ENCODE measurements at regions not wholly inside any gene's neighbourhood (a gene's known extent, or its start where the extent isn't known, plus 50 kb on each side); places are given as distances from the start of the nearest gene placed in this dataset.

DNA sequence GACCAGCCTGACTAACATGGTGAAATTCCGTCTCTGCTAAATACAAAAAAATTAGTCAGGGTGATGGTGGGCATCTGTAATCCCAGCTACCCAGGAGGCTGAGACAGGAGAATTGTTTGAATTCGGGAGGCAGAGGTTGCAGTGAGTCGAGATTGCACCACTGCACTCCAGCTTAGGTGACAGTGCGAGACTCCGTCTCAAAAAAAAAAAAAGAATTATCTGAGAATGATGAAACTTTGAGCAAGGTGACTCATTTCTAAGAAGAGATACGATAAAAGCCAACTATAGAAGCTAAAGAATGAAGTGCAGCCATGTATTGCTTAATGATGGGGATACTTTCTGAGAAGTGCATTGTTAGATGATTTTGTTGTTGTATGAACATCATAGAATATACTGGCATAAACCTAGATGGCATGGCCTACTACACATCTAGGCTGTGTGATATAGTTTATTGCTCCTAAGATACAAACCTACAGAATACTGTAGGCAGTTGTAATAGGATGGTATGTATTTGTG, 64.7 kb downstream of the SNRPE start:
- H3K4me3 ChIP-seq (ENCODE audit: low read length), result no peak overlapping the region
- 92% methylated on average over 6 of the region's 6 CpGs for WGBS
- DNase-seq (no peak), ATAC-seq (no peak)
- H3K27me3 ChIP-seq (ENCODE audit: control insufficient read depth, insufficient read depth), result no peaks in the 10 kb centered on the region
- intact Hi-C loops (cut with DNase I), result no loop called here
- H3K9me3 ChIP-seq (ENCODE audit: control insufficient read depth, low read length), result no peaks in the 10 kb centered on the region
- H3K27ac ChIP-seq (ENCODE audit: low read length), result no peak overlapping the region
- H3K4me1 ChIP-seq (ENCODE audit: control insufficient read depth, insufficient read depth, low read length), result no peaks in the 10 kb centered on the region

DNA sequence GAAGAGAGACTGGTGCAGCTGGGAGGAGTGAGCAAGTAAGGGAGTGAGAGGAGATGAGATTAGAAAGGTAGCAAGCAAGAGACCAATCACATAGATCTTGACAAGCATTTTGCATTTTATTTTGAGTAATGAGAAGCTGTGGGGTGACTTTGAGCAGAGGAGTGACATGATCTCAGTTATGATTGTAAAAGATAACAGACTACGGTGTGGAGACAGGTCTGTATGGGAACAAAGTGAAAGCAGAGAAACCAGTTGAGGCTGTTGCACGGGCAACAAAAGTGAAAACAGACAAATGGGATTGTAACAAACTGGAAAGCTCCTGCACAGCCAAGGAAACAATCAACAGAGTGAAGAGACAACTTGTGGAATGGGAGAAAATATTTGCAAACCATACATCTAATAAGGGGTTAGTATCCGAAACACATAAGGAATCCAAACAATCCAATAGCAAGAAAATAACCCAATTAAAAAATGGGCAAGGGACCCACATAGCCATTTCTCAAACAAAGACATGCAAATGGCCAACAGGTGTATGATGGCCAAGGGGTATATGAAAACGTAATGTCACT, 68.4 kb downstream of the SNRPE start:
- Histone ChIP-seq H3K9me3 (ENCODE audit: control insufficient read depth, low read length) (no peaks in the 10 kb centered on the region), H3K4me3 (ENCODE audit: low read length) (no peak overlapping the region), H3K27me3 (ENCODE audit: control insufficient read depth, insufficient read depth) (no peaks in the 10 kb centered on the region), H3K27ac (ENCODE audit: low read length) (no peak overlapping the region), H3K4me1 (ENCODE audit: control insufficient read depth, insufficient read depth, low read length) (no peaks in the 10 kb centered on the region)
- 55% methylated on average over 4 of the region's 4 CpGs for WGBS
- intact Hi-C loops (cut with DNase I), result no loop called here
- DNase-seq, result no peak
- ATAC-seq, result no peak

DNA sequence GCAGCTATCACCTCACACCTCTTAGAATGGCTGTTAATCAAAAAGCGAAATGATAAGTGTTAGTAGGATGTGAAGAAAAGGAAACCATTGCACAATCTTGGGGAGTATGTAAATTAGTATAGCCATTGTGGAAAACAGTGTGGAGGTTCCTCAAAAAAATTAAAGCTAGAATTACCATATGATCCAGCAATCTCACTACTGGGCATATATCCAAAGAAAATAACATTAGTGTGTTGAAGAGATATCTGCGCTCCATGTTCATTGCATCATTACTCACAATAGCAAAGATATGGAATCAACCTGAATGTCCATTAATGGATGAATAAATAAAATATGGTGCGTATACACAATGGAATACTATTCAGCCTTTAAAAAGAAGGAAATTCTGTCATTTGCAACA, 68.9 kb downstream of the SNRPE start:
- Histone ChIP-seq H3K9me3 (ENCODE audit: control insufficient read depth, low read length) (no peaks in the 10 kb centered on the region), H3K27ac (ENCODE audit: low read length) (no peak overlapping the region), H3K27me3 (ENCODE audit: control insufficient read depth, insufficient read depth) (no peaks in the 10 kb centered on the region), H3K4me1 (ENCODE audit: control insufficient read depth, insufficient read depth, low read length) (no peaks in the 10 kb centered on the region), H3K4me3 (ENCODE audit: low read length) (no peak overlapping the region)
- WGBS, result 57% methylated on average over 3 of the region's 3 CpGs
- intact Hi-C loops (cut with DNase I), result no loop called here
- DNase-seq (no peak), ATAC-seq (no peak)

DNA sequence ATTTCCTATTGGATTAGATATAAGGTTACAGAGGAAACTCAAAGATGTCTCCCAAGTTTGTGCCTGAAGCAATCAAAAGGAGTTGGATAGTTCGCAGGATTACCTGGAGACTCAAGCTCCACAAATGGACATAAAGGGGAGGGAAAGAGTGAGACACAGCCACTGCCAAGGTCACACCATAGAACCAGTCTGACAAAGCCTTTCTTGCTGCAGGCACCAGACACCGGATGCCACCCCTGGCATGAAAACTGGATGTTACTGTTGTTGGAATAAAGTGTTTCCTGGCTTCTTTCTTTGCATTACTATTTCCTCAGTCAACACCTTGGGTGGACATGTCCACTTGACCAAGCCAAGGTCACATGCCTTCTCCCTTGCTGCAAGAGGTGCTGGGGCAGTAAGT, 70.6 kb downstream of the SNRPE start:
- ATAC-seq (peak in 1 of 2 donors; percentile 21), DNase-seq (no peak)
- no peak overlapping the region for H3K27ac ChIP-seq (ENCODE audit: low read length)
- no peaks in the 10 kb centered on the region for H3K27me3 ChIP-seq (ENCODE audit: control insufficient read depth, insufficient read depth)
- WGBS, result 68% methylated on average over 2 of the region's 2 CpGs
- no peaks in the 10 kb centered on the region for H3K9me3 ChIP-seq (ENCODE audit: control insufficient read depth, low read length)
- H3K4me1 ChIP-seq (ENCODE audit: control insufficient read depth, insufficient read depth, low read length), result no peaks in the 10 kb centered on the region
- no peak overlapping the region for H3K4me3 ChIP-seq (ENCODE audit: low read length)
- intact Hi-C loops (cut with DNase I), result no loop called here

DNA sequence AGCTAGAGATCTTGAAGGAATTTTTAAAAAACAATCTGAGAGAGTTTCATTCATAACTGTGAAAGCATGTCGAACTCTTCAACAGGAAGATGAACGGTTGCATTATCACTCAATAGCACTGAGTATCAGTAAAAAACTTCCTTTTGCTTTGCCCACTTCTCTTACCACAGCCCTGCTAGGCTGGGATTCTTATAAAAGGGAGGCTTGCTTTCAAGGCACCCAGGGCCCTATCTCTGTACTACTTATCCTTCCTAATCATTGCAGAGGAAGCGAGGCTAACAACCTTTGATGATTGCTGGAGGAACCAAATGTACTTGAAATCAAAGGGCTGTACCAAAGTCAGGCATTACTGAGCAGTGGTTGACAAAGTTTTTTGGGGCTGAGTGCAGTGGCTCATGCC, 71.2 kb downstream of the SNRPE start:
- Histone ChIP-seq H3K4me1 (ENCODE audit: control insufficient read depth, insufficient read depth, low read length) (no peaks in the 10 kb centered on the region), H3K4me3 (ENCODE audit: low read length) (no peak overlapping the region), H3K9me3 (ENCODE audit: control insufficient read depth, low read length) (no peaks in the 10 kb centered on the region), H3K27ac (ENCODE audit: low read length) (no peak overlapping the region), H3K27me3 (ENCODE audit: control insufficient read depth, insufficient read depth) (no peaks in the 10 kb centered on the region)
- DNase-seq, result no peak
- intact Hi-C loops (cut with DNase I), result no loop called here
- 41% methylated on average over 3 of the region's 3 CpGs for WGBS
- no peak for ATAC-seq

DNA sequence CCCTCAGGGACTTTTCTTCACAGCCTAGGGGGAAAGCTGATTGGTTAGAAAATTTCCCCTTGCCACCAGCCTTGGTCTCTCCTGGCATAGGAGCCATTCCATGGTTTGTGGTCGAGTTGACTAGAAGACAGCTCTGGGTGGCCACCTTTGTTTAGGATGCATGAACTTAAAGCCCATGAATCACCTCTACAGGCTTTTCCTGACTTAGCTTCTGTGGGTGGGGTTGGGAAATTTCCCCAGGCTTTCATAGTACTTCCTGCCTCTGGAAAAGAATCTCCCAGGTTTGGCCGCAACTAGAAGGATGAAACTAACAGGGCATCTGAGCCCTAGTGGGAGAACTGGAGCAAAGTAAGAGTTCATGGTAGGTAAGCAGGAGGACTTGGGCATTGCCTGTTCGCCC, 72.6 kb downstream of the SNRPE start:
- Histone ChIP-seq H3K4me1 (ENCODE audit: control insufficient read depth, insufficient read depth, low read length) (no peaks in the 10 kb centered on the region), H3K4me3 (ENCODE audit: low read length) (no peak overlapping the region), H3K9me3 (ENCODE audit: control insufficient read depth, low read length) (no peaks in the 10 kb centered on the region), H3K27me3 (ENCODE audit: control insufficient read depth, insufficient read depth) (no peaks in the 10 kb centered on the region), H3K27ac (ENCODE audit: low read length) (no peak overlapping the region)
- no peak for DNase-seq
- 69% methylated on average over 3 of the region's 3 CpGs for WGBS
- intact Hi-C loops (cut with DNase I), result no loop called here
- no peak for ATAC-seq

DNA sequence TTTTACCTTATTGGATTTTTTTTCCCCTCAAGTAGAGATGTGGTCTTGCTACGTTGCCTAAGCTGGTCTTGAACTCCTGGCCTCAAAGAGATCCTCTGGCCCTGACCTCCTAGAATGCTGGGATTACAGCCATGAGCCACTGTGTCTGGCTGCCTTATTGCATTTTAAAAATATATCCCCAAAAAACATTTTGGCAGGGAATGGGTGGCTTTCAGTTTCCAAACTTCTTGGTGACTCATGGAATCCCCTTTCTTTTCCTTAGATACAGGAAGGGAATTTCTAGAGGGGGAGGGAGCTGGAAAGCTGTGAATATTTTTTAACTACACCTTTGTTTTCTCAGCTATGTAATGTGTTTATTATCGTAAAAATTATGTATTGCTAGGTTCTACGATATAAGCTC, 73.3 kb downstream of the SNRPE start:
- no peaks in the 10 kb centered on the region for H3K9me3 ChIP-seq (ENCODE audit: control insufficient read depth, low read length)
- no peak overlapping the region for H3K27ac ChIP-seq (ENCODE audit: low read length)
- no peaks in the 10 kb centered on the region for H3K4me1 ChIP-seq (ENCODE audit: control insufficient read depth, insufficient read depth, low read length)
- no peaks in the 10 kb centered on the region for H3K27me3 ChIP-seq (ENCODE audit: control insufficient read depth, insufficient read depth)
- no peak for DNase-seq
- intact Hi-C loops (cut with DNase I), result no loop called here
- ATAC-seq, result no peak
- H3K4me3 ChIP-seq (ENCODE audit: low read length), result no peak overlapping the region
- 63% methylated on average over 3 of the region's 3 CpGs for WGBS

DNA sequence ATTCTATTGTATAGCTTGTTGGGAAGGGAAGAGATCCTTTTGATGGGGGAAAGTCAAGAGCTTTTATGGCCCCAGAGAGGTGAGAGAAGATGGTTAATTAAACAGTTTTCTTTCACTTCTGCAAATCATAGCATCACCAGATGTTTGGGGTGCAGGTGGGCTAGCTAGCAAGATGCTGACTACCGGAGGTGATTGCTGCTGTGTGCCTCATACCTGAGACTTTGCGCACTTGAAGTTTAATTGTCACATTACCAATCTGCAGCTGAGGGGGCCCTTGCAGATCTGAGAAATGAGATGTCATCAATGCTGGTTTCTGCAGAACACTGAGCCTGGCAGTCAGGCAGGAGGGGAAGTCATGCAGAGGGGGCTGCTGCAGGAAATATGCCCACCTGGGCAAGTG, 73.9 kb downstream of the SNRPE start:
- intact Hi-C loops (cut with DNase I), result no loop called here
- no peak overlapping the region for H3K4me3 ChIP-seq (ENCODE audit: low read length)
- no peak for DNase-seq

DNA sequence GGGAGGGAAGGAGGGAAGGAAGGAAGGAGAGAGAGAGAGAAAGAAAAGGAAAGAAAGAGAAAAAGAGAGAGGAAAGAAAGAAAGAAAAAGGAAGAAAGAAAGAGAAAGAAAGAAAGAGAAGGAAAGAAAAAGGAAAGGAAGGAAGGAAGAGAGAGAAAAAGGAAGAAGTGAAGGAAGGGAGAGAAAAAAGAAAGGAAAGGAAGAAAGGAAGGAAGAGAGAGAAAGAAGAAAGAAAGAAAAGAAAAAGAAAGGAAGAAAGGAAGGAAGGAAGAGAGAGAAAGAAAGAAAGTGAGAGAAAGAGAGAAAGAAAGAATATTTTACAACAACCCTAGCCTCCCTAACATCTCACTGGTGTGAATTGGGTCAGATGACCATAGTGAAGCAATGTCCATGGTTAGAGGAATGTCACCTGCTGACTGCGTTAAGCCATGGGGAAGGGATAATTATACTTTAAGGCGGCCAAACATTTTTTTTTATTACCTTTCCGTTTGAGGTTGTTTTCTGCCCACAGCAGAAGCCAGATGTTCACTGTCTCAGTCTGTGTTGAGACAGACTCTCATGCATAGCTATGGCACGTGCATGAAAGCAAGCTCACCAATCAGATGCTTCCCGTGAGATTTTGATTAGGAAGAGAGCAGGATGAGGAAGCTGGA, 76.4 kb downstream of the SNRPE start:
- no peak overlapping the region for H3K4me3 ChIP-seq (ENCODE audit: low read length)
- H3K27ac ChIP-seq (ENCODE audit: low read length), result no peak overlapping the region
- WGBS, result 48% methylated on average over 5 of the region's 5 CpGs
- H3K4me1 ChIP-seq (ENCODE audit: control insufficient read depth, insufficient read depth, low read length), result no peaks in the 10 kb centered on the region
- DNase-seq, result no peak
- no peaks in the 10 kb centered on the region for H3K9me3 ChIP-seq (ENCODE audit: control insufficient read depth, low read length)
- no peaks in the 10 kb centered on the region for H3K27me3 ChIP-seq (ENCODE audit: control insufficient read depth, insufficient read depth)
- ATAC-seq, result no peak
- intact Hi-C loops (cut with DNase I), result no loop called here

More for the DNA sequence above, 73.9 kb downstream of the SNRPE start:
- ATAC-seq, result no peak
- 92% methylated on average over 2 of the region's 2 CpGs for WGBS
- no peaks in the 10 kb centered on the region for H3K9me3 ChIP-seq (ENCODE audit: control insufficient read depth, low read length)
- no peak overlapping the region for H3K27ac ChIP-seq (ENCODE audit: low read length)
- H3K4me1 ChIP-seq (ENCODE audit: control insufficient read depth, insufficient read depth, low read length), result no peaks in the 10 kb centered on the region
- H3K27me3 ChIP-seq (ENCODE audit: control insufficient read depth, insufficient read depth), result no peaks in the 10 kb centered on the region

DNA sequence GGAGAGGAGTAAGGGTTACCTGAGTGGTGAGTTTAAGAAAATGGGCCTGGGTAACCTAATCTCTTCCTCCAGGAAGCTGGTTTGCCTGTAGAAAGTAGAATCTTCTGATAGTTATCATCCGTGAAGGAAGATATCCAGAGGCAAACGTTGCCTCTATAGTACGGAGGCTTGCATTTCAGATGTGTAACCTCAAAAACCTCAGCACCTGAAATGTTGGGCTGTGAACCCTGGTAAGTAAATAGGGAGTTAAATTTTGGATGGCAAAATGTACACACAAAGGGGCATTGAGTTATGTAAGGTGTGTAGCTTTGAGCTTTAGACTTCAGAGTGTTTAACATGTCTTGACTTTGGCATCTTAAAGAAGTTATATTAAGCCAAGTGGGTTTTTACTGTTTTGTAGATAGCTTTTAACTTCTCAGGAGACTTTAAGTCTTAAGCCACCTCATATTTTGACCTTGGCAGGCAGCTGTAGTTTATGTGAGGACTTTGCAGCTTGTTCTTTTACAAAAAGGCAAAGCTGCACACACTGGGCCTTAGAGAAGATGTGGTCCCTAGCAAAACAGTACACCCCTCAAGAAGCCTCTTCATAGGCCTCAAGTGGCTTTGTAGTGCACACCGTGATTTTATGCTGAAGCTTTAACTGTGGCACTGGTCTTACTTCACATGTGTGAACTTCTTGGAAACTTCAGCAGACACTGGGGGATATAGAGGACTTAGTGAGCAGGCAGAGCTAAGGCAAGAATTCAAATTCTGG, 83.4 kb downstream of the SNRPE start:
- H3K4me1 ChIP-seq (ENCODE audit: control insufficient read depth, insufficient read depth, low read length), result no peaks in the 10 kb centered on the region
- H3K4me3 ChIP-seq (ENCODE audit: low read length), result no peak overlapping the region
- ATAC-seq (no peak), DNase-seq (no peak)
- WGBS, result 73% methylated on average over 4 of the region's 4 CpGs
- intact Hi-C loops (cut with DNase I), result no loop called here
- no peaks in the 10 kb centered on the region for H3K9me3 ChIP-seq (ENCODE audit: control insufficient read depth, low read length)
- no peak overlapping the region for H3K27ac ChIP-seq (ENCODE audit: low read length)
- no peaks in the 10 kb centered on the region for H3K27me3 ChIP-seq (ENCODE audit: control insufficient read depth, insufficient read depth)

DNA sequence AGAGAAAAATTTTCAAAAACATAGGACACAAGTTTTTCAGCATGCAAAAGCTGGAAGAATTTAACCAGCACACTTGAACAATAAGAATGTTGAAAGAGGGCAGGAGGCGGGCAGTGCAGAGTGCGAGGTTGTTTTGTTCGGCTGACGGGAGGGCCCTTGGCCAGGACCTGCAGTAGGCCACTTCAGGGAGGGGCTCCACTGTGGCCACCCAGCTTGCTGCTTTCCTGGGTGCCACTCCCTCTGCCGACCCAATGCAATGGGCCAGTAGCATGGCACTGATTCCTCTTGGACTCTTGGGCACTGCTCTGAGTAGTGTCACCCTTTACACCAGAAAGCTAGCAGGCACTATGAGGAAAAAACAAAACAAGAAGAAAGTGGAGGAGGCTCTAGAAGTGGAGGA, 92.9 kb downstream of the SNRPE start:
- no peak overlapping the region for H3K4me3 ChIP-seq (ENCODE audit: low read length)
- ATAC-seq (no peak), DNase-seq (no peak)
- WGBS, result 89% methylated on average over 5 of the region's 5 CpGs
- H3K27ac ChIP-seq (ENCODE audit: low read length), result no peak overlapping the region
- intact Hi-C loops (cut with DNase I), result no loop called here
- H3K27me3 ChIP-seq (ENCODE audit: control insufficient read depth, insufficient read depth), result no peaks in the 10 kb centered on the region
- peaks cover 4% of the 10 kb centered on the region for H3K9me3 ChIP-seq (ENCODE audit: control insufficient read depth, low read length)
- no peaks in the 10 kb centered on the region for H3K4me1 ChIP-seq (ENCODE audit: control insufficient read depth, insufficient read depth, low read length)
